Chondrocyte (in vitro differentiated cells): ENCODE measurements at regions not wholly inside any gene's neighbourhood (a gene's known extent, or its start where the extent isn't known, plus 50 kb on each side); places are given as distances from the start of the nearest gene placed in this dataset.

Experiments
- DNase-seq: peaks from one replicate; pipeline ENCODE4 v3.0.0; 2021; ENCODE audit warnings: mixed read lengths, low spot score
- H3K27ac Mint-ChIP-seq: one replicate; pipeline ENCODE4 v1.8.0; 2021; ENCODE audit warnings: mild to moderate bottlenecking, moderate library complexity, mixed read lengths; ENCODE audit not compliant: unreplicated experiment
- H3K27me3 Mint-ChIP-seq: 2 replicates; pipeline ENCODE4 v1.8.0; 2021; ENCODE audit warnings: low read depth, mixed read lengths
- H3K36me3 Mint-ChIP-seq: 2 replicates; pipeline ENCODE4 v1.8.0; 2021; ENCODE audit warnings: low read depth, mixed read lengths
- H3K4me1 Mint-ChIP-seq: 2 replicates; pipeline ENCODE4 v1.8.0; 2021; ENCODE audit warnings: low read depth, mild to moderate bottlenecking, mixed read lengths
- H3K4me3 Mint-ChIP-seq: one replicate; pipeline ENCODE4 v1.8.0; 2021; ENCODE audit warnings: mild to moderate bottlenecking, moderate library complexity, mixed read lengths; ENCODE audit not compliant: unreplicated experiment
- H3K9me3 Mint-ChIP-seq: 2 replicates; pipeline ENCODE4 v1.8.0; 2021; ENCODE audit warnings: low read depth, mixed read lengths
- CTCF ChIP-seq: fragments of 200-600 bp; sonication (generic); IDR thresholded peaks from 2 replicates; pipeline ENCODE4 v1.5.0; 2021; ENCODE audit warnings: antibody characterized with exemption, mild to moderate bottlenecking, moderate library complexity

GRCh38 chr13:76009267-76009890 is 373.2 kb downstream of the LMO7 start:
- DNase-seq, result no peak
- Mint-ChIP-seq H3K4me1 (peaks cover 53% of the 10 kb centered on the region), H3K9me3 (no peaks in the 10 kb centered on the region), H3K27me3 (no peaks in the 10 kb centered on the region), H3K27ac (peak overlapping the region; percentile 71), H3K36me3 (no peaks in the 10 kb centered on the region), H3K4me3 (no peak overlapping the region)
- no peak for TF ChIP-seq CTCF

DNA sequence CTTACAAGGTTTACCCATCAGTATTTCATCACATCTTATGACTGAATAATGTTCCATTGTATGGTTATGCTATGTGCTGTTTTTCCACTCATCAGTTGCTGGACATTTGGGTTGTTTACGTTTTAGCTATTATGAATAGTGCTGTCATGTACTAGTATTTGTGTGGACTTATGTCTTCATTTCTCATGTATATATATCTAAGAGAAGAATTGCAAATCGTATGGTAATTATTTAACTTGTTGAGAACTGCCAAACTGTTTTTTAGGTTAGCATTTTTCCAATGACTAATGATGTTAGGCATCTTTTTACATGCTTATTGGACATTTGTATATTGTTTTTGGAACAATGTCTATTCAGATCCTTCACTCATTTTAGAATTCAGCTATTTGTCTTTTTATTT is 368.3 kb downstream of the LMO7 start:
- no peaks in the 10 kb centered on the region for H3K9me3 Mint-ChIP-seq
- no peak overlapping the region for H3K27ac Mint-ChIP-seq
- DNase-seq, result no peak
- no peaks in the 10 kb centered on the region for H3K27me3 Mint-ChIP-seq
- H3K4me1 Mint-ChIP-seq, result peaks cover 19% of the 10 kb centered on the region
- H3K4me3 Mint-ChIP-seq, result no peak overlapping the region
- H3K36me3 Mint-ChIP-seq, result no peaks in the 10 kb centered on the region
- TF ChIP-seq CTCF, result no peak

GRCh38 chr13:76000131-76000530 is 364.0 kb downstream of the LMO7 start:
- Mint-ChIP-seq H3K4me1 (peaks cover 4% of the 10 kb centered on the region), H3K27ac (no peak overlapping the region), H3K4me3 (no peak overlapping the region), H3K9me3 (no peaks in the 10 kb centered on the region), H3K27me3 (no peaks in the 10 kb centered on the region), H3K36me3 (no peaks in the 10 kb centered on the region)
- TF ChIP-seq CTCF, result no peak
- DNase-seq, result no peak

DNA sequence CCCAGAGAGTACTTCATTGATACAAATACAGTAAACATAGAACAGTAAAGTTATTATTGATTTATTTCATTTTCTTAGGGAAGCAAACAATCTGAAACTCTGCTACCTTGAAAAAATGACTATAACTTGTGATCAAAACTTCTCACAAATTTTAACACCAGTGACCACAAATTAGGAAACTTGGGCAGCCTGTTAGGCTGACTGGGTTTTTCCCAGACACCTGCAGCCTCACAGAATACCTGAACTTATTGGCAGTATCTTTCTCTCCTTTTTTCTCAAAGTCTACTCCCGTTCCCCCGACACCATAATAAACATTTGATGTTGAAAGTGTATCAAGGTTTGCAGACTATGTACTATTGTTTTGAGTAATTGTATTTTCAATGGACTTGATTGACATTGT is 360.5 kb downstream of the LMO7 start:
- no peak overlapping the region for H3K4me3 Mint-ChIP-seq
- H3K36me3 Mint-ChIP-seq, result no peaks in the 10 kb centered on the region
- H3K9me3 Mint-ChIP-seq, result peaks cover 3% of the 10 kb centered on the region
- H3K4me1 Mint-ChIP-seq, result no peaks in the 10 kb centered on the region
- no peak overlapping the region for H3K27ac Mint-ChIP-seq
- no peaks in the 10 kb centered on the region for H3K27me3 Mint-ChIP-seq
- TF ChIP-seq CTCF, result no peak
- no peak for DNase-seq

GRCh38 chr13:75995966-75996365 is 359.8 kb downstream of the LMO7 start:
- Mint-ChIP-seq H3K27me3 (no peaks in the 10 kb centered on the region), H3K4me1 (no peaks in the 10 kb centered on the region), H3K27ac (no peak overlapping the region), H3K4me3 (no peak overlapping the region), H3K36me3 (no peaks in the 10 kb centered on the region), H3K9me3 (peaks cover 4% of the 10 kb centered on the region)
- no peak for TF ChIP-seq CTCF
- no peak for DNase-seq
